ENCODE measurements at regions not wholly inside any gene's neighbourhood (a gene's known extent, or its start where the extent isn't known, plus 50 kb on each side); places are given as distances from the start of the nearest gene placed in this dataset.
"Not testable (repeated sequence)": the region's sequence is repeated elsewhere in the genome, so short reads cannot be mapped to it uniquely, and the experiment has no call there.

DNA sequence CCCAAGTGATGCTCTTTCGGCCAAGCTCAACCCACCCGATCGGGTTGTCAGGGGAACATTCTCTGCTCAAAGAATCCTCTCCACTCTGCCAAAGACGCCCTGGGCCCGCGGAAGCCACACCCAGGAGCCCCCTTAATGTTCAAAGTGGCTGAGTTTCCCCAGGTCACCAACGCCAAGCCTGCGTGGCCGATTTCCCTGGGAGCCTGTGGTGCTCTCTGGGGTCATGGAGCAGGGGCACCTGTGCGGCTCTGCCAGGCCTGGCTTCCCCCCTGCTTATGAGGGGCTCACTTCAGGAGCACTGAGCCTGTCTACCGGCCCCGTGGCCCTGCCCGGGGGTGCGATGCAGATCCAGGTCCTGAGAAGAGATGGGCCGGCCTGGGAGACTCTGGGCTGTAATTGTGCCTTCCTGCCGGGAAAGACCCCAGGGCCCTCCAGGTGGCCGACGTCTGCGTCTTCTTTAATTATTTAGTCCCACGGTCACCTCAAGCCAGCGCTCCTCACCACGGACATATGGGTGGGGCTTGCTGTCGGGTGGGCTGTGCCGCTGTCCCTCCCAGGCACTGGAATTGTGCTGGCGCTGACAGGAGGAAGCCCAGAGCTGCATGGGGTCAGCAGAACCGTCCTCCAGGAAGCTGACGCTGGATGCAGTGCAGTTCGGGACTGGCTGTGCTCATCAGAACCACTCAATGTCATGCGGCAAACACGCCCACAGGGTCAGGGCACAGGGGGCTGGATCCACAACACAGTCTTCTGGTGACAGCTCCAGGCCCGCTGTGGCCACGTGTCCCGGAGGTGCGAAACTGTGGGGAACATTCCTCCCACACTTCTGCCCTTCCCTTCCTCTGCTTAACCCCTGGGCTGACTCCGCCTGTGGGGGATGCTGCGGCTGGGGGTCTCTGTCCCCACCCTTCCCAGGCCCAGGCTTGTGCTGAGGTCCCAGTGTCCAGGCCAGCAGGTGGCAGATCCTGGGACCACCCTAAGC lies 267.6 kb upstream of the SFSWAP start:
- no peak for DNase-seq

GRCh38 chr12:131444220-131445164 lies 266.4 kb upstream of the SFSWAP start:
- no peak for DNase-seq

DNA sequence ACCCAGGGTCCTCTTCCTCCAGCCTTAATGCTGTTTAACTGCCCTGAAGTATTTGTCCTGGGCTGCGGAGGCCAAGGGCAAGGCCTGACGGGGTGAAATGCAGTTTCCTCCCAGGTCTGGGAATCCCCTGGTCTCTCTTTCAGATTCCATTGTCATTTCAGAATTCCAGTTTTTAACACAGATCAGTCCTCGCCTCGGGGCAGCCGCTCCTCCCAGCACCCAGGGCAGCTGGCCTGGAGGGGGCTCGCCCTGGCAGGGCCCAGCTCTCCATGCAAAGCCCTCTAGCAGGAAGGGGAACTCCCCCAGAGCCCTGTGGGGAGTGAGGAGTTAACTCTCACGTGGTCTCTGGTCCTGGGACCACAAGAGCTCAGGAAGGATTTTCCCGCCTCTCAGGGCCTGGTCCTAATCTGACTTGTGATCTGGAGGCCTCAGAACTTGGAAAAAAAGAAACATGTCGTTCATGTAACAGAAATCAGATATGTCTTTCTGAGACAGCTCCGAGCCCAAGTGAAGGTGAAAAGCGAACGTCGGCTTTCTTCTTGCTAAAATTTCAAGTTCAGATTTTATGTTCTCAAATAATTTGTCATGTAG lies 265.6 kb upstream of the SFSWAP start:
- DNase-seq: no peak

GRCh38 chr12:131445795-131446194 lies 265.1 kb upstream of the SFSWAP start:
- no peak for DNase-seq

- DNase-seq: not testable (repeated sequence)
Observed at GRCh38 chr12:131447636-131448035, 263.3 kb upstream of the SFSWAP start.

DNA sequence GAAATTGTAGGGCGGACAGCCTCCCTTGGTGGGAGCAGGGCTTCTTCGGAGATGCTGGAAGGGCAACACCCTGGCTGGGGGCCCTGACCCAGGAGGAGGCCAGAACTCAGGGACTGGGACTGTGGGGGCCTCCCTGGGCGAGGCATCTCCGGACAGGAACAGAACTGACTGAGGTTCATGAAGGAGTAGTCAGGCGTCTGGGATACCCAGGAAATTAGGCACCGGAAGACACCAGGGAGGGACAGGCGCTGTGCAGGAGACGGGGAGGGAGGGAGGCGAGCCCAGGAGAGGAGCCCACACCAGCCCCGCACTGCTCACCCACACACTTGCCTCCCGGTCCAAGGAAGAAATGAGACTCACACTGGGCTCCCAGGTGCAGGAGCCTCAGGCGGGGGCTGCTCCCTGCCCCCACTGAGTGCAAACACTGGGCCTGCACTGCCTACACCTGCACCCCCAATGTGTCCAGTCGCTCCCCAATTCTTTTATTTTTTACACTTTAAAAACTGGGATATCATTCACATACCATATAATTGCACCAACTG lies 262.6 kb upstream of the SFSWAP start:
- DNase-seq: no peak

- no peak for DNase-seq
Observed at GRCh38 chr12:131449027-131449426, 261.9 kb upstream of the SFSWAP start.

- no peak for DNase-seq
Observed at GRCh38 chr12:131452444-131452860, 258.4 kb upstream of the SFSWAP start.

GRCh38 chr12:131454418-131455217 lies 256.3 kb upstream of the SFSWAP start:
- DNase-seq: peak; percentile 7

- DNase-seq: no peak
Observed at GRCh38 chr12:131455218-131455506, 255.7 kb upstream of the SFSWAP start.

GRCh38 chr12:131455581-131456110 lies 255.2 kb upstream of the SFSWAP start:
- no peak for DNase-seq

- no peak for DNase-seq
Observed at GRCh38 chr12:131456301-131457027, 254.4 kb upstream of the SFSWAP start.

GRCh38 chr12:131457028-131457310 lies 253.9 kb upstream of the SFSWAP start:
- DNase-seq: no peak

- DNase-seq: no peak
Observed at GRCh38 chr12:131457331-131458047, 253.4 kb upstream of the SFSWAP start.

DNA sequence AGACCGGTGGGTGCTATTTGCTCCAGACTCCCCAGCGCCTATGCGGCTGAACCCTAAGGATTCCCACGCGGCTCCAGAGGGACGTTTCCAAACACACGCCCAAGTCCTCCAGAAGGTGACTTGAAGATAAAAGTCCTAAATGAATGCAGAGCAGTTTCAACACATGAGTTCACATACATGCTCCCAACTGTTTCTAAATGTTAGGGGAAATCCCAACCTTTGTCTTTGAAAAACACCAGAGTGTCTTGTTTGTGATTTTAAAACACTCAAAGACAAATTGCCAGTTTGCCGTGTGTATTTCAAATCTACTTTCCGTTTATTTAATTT lies 252.9 kb upstream of the SFSWAP start:
- DNase-seq: no peak

GRCh38 chr12:131458931-131459772 lies 251.7 kb upstream of the SFSWAP start:
- no peak for DNase-seq

- DNase-seq: no peak
Observed at GRCh38 chr12:131459773-131460365, 251.0 kb upstream of the SFSWAP start.

- no peak for DNase-seq
Observed at GRCh38 chr12:131460520-131460919, 250.4 kb upstream of the SFSWAP start.

DNA sequence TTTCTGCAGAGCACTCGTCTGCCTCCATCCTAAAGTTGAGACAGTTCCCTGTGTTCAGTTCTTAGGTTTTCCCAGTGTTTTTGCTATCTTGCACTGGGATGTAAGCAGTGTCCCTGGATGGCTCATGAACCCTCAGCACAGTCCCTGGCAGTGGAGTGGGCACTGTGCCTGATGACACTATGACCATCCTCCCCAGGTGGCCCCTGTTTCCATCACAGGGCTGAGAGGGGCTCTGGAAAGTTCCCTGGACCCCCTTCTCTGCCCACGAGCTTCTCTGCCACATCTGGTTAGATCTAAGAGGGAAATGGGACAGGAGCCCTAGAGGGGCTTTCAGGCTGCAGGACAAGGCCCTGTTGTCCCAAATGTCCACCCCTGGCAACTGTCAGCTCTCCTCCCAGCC lies 249.8 kb upstream of the SFSWAP start:
- DNase-seq: no peak

DNA sequence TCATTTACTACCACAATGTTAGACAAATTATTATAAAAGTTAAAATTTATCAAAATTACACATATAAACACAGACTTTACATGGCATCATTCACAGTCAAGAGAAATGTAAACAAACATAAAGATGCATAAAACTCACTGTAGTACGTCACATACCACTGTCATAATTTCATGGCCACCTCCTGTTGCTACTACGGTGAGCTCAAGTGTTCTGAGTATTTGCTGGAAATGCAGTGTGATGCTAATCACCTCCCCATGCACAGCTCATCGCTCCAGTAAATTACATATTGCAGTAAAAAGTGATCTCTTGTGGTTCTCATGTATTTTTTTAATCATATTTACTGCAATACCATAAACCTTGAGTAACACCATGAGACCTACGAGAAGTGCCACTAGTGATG lies 247.7 kb upstream of the SFSWAP start:
- DNase-seq: no peak
